ENCODE measurements at regions not wholly inside any gene's neighbourhood (a gene's known extent, or its start where the extent isn't known, plus 50 kb on each side); places are given as distances from the start of the nearest gene placed in this dataset.

GRCh38 chr20:10799735-10800134 is 125.9 kb upstream of the JAG1 start:
- no peak for TF ChIP-seq CTCF (IDR thresholded peaks at IDR 0.05; ENCODE audit: insufficient read depth, low read length)
- no peak overlapping the region for H3K4me3 ChIP-seq (ENCODE audit: low read depth, low read length)
- no peak for DNase-seq (ENCODE audit: low read depth)

DNA sequence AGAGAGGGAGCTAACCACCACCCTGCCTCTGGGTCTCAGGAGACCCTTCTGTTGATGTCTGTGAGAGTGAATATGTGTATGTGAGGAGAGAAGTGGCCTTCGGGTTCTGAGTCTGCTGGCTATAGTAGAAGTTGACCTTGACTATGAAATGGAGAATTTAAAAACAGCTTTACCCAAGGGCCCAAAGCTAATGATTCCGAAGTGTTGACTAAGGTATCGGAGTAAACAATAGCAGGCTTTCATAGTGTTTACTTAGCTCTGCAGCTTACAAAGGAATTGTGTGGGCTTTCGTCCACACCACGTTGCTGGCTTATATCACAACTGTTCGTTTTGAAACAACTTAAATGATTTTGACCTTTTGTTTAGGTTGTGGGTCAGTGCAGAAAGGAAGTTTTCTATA is 126.5 kb upstream of the JAG1 start:
- H3K4me3 ChIP-seq (ENCODE audit: low read depth, low read length): no peak overlapping the region
- no peak for DNase-seq (ENCODE audit: low read depth)
- no peak for TF ChIP-seq CTCF (IDR thresholded peaks at IDR 0.05; ENCODE audit: insufficient read depth, low read length)

- DNase-seq (ENCODE audit: low read depth): peak; percentile 43
- no peak for TF ChIP-seq CTCF (IDR thresholded peaks at IDR 0.05; ENCODE audit: insufficient read depth, low read length)
- no peak overlapping the region for H3K4me3 ChIP-seq (ENCODE audit: low read depth, low read length)
These were observed 128.4 kb upstream of the JAG1 start for GRCh38 chr20:10802236-10802635.

GRCh38 chr20:10805764-10806163 is 132.0 kb upstream of the JAG1 start:
- no peak overlapping the region for H3K4me3 ChIP-seq (ENCODE audit: low read depth, low read length)
- DNase-seq (ENCODE audit: low read depth): peak; percentile 6
- TF ChIP-seq CTCF (IDR thresholded peaks at IDR 0.05; ENCODE audit: insufficient read depth, low read length): no peak

DNA sequence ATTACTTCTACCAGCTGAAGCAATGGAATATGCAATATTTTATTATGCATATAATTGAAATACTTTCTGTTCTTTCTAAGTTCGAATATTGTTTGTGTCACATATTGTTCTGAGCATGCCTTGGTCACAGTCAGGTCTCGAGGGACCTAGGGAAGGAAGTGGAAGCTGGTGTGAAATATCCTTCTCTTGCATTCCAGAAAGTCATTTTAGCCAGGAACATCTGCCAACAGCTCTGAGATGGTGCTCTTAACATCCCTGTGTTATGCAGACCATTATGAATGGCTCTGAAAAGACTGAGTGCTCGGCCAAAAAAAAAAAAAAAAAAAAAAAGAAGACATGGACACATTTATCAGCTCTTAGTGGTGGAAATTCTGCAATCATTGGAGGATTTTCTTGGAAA is 132.7 kb upstream of the JAG1 start:
- DNase-seq (ENCODE audit: low read depth): peak; percentile 43
- TF ChIP-seq CTCF (IDR thresholded peaks at IDR 0.05; ENCODE audit: insufficient read depth, low read length): no peak
- no peak overlapping the region for H3K4me3 ChIP-seq (ENCODE audit: low read depth, low read length)

DNA sequence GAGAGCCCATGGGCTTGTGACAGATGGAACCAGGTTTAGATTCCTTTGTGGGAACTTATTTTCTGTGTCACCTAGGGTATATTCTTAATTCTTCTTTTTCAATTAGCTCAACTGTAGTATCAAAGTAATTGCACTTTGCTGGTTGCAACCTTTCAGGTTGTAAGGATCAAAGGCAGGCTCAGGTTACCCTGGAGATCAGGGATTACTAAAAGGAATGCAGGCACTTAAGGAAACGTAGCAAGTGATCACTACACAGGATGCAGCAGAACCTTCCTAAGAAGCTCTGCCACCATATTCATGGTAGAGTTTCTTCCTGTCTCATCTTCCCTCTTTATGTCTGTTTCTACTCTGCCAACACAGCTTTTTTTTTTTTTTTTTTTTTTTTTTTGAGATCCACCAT is 133.2 kb upstream of the JAG1 start:
- no peak for DNase-seq (ENCODE audit: low read depth)
- no peak overlapping the region for H3K4me3 ChIP-seq (ENCODE audit: low read depth, low read length)
- no peak for TF ChIP-seq CTCF (IDR thresholded peaks at IDR 0.05; ENCODE audit: insufficient read depth, low read length)

GRCh38 chr20:10812759-10813327 is 139.0 kb upstream of the JAG1 start:
- no peak for TF ChIP-seq CTCF (IDR thresholded peaks at IDR 0.05; ENCODE audit: insufficient read depth, low read length)
- no peak overlapping the region for H3K4me3 ChIP-seq (ENCODE audit: low read depth, low read length)
- DNase-seq (ENCODE audit: low read depth): no peak

All from fibroblast of the aortic adventitia (primary cell).